ENCODE measurements at regions not wholly inside any gene's neighbourhood (a gene's known extent, or its start where the extent isn't known, plus 50 kb on each side); places are given as distances from the start of the nearest gene placed in this dataset.
A peak's percentile ranks its signal among the peaks of the same experiment; 100 is the strongest.

- TF ChIP-seq EP300 (IDR thresholded peaks at IDR 0.05) (no peak), POLR2AphosphoS5 (IDR thresholded peaks at IDR 0.05) (peak; percentile 38 to 65 (median 56)), POLR2A (IDR thresholded peaks at IDR 0.05) (no peak), CTCF (IDR thresholded peaks at IDR 0.05) (no peak)
Measured at GRCh38 chr3:177478170-177478867, 281.0 kb upstream of the TBL1XR1 start.
